Panc1 (cell line): ENCODE measurements at regions not wholly inside any gene's neighbourhood (a gene's known extent, or its start where the extent isn't known, plus 50 kb on each side); places are given as distances from the start of the nearest gene placed in this dataset.

Experiments used
- ATAC-seq: fragments of 200-7000 bp; cut with Tn5 transposase; 2 replicates; pipeline ENCODE4 v1.9.1; 2020; ENCODE audit warnings: mild to moderate bottlenecking, moderate library complexity
- BruUV-seq: library from RNA; stranded (reverse); fragments of 400-500 nt; replicated peaks from 2 replicates; lab custom pipeline; 2021; lab: Mats Ljungman, UMichigan
- CTCF ChIA-PET: fragments of 300-600 bp; sonication (Branson Sonifier 250); formaldehyde crosslinking; loops from one replicate; lab custom pipeline; 2022; ENCODE audit warnings: antibody characterized with exemption; lab: Charles Lee
- POLR2A ChIA-PET: fragments of 300-600 bp; sonication (Branson Sonifier 250); formaldehyde crosslinking; loops from one replicate; lab custom pipeline; 2022; ENCODE audit warnings: antibody characterized with exemption; lab: Charles Lee
- DNase-seq: peaks from one replicate; pipeline ENCODE4 v3.0.0-alpha.2; 2010; ENCODE audit warnings: low read depth, low spot score
- H3K27ac ChIP-seq: 2 replicates; pipeline ENCODE4 v1.5.1; 2011; ENCODE audit warnings: mild to moderate bottlenecking, low read length, inconsistent platforms
- H3K27me3 ChIP-seq: fragments of 200-500 bp; sonication (Bioruptor generic); 2 replicates; pipeline ENCODE4 v1.6.0; 2014; ENCODE audit warnings: low read length, inconsistent platforms; ENCODE audit not compliant: control insufficient read depth, insufficient read depth
- H3K36me3 ChIP-seq: fragments of 200-500 bp; sonication (Bioruptor generic); 2 replicates; pipeline ENCODE4 v1.5.1; 2014; ENCODE audit warnings: inconsistent platforms, mild to moderate bottlenecking, low read length, moderate library complexity; ENCODE audit not compliant: control insufficient read depth, insufficient read depth
- H3K4me1 ChIP-seq: 2 replicates; pipeline ENCODE4 v1.5.1; 2011; ENCODE audit warnings: inconsistent platforms, mild to moderate bottlenecking, low read length, moderate library complexity; ENCODE audit not compliant: control insufficient read depth, insufficient read depth
- H3K4me3 ChIP-seq, 2 experiments: 2 replicates each; pipeline ENCODE4 v1.5.1; 2011 to 2012; ENCODE audit warnings: low read depth in 2 of 2, low read length in 2 of 2, mild to moderate bottlenecking in 2 of 2, inconsistent platforms in 1 of 2, moderate library complexity in 1 of 2
- H3K9me3 ChIP-seq: fragments of 200-500 bp; sonication (Bioruptor generic); 2 replicates; pipeline ENCODE4 v1.5.1; 2014; ENCODE audit warnings: low read depth, mild to moderate bottlenecking, inconsistent platforms, low read length, moderate library complexity; ENCODE audit not compliant: control insufficient read depth, insufficient read depth
- CTCF ChIP-seq: fragments of 450-650 bp; IDR thresholded peaks from 2 replicates; pipeline ENCODE4 v1.5.1; 2017; ENCODE audit warnings: mild to moderate bottlenecking
- POLR2AphosphoS5 ChIP-seq: IDR thresholded peaks from 2 replicates; pipeline ENCODE4 v1.6.1; 2012; ENCODE audit warnings: mild to moderate bottlenecking, low read depth, low read length, moderate library complexity
- SIN3A ChIP-seq: IDR thresholded peaks from 2 replicates; pipeline ENCODE4 v1.6.1; 2012; ENCODE audit warnings: low read depth, mild to moderate bottlenecking, low read length, moderate library complexity, borderline replicate concordance; ENCODE audit not compliant: insufficient read depth
- TCF7L2 ChIP-seq: IDR thresholded peaks from 2 replicates; pipeline ENCODE4 v1.6.1; 2011; ENCODE audit warnings: mild to moderate bottlenecking, low read depth, low read length, inconsistent platforms
- in situ Hi-C: cut with HindIII; loops from 2 replicates; pipeline ENCODE4 v1.10.0; 2016; ENCODE audit warnings: low sequenced_read_pairs, low pct_unique_long_range_greater_than_20kb
- intact Hi-C: fragments of 100-400 bp; cut with micrococcal nuclease; formaldehyde crosslinking; loops from one replicate; pipeline ENCODE4 v1.10.0; 2022; ENCODE audit not compliant: unreplicated experiment
- TF ChIP-seq, protein P1 (sequence below), 2 experiments: IDR thresholded peaks; 2 replicates each; pipeline ENCODE4 v1.6.1; 2011 to 2012; ENCODE audit warnings: low read depth in 2 of 2, control low read depth in 1 of 2, low read length in 1 of 2, mild to moderate bottlenecking in 1 of 2, moderate library complexity in 1 of 2; ENCODE audit not compliant: insufficient read depth in 1 of 2

DNA sequence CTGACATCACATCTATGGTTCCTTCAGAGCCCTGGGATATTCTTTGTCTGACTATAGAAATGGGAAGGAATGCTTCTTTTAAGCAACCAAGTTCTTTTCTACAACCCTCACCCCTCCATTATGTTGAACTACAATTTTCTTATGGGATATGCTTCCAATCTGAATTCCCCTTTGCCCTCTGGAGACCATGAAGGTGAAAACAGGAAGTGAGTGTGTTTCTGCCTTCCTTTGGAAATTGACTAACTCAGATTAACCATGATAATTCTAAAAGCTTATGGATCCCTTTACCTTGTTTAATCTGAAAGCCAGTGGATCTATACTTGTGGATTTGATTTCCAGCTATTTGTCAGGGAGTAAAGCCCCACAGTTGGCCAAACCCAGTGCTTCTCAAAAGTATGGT is 90.8 kb upstream of the SERTM1 start:
- in situ Hi-C loops (no loop called here), intact Hi-C loops (no loop called here)
- DNase-seq (no peak), ATAC-seq (no peak)
- CTCF ChIA-PET, result no interaction called here
- POLR2A ChIA-PET, result no interaction called here
- no peaks in the 10 kb centered on the region for H3K9me3 ChIP-seq
- no peaks in the 10 kb centered on the region for H3K36me3 ChIP-seq
- TF ChIP-seq POLR2AphosphoS5, result no peak
- no peak for TF ChIP-seq SIN3A
- no peak for TF ChIP-seq TCF7L2
- TF ChIP-seq CTCF, result no peak
- TF ChIP-seq, protein P1, sequence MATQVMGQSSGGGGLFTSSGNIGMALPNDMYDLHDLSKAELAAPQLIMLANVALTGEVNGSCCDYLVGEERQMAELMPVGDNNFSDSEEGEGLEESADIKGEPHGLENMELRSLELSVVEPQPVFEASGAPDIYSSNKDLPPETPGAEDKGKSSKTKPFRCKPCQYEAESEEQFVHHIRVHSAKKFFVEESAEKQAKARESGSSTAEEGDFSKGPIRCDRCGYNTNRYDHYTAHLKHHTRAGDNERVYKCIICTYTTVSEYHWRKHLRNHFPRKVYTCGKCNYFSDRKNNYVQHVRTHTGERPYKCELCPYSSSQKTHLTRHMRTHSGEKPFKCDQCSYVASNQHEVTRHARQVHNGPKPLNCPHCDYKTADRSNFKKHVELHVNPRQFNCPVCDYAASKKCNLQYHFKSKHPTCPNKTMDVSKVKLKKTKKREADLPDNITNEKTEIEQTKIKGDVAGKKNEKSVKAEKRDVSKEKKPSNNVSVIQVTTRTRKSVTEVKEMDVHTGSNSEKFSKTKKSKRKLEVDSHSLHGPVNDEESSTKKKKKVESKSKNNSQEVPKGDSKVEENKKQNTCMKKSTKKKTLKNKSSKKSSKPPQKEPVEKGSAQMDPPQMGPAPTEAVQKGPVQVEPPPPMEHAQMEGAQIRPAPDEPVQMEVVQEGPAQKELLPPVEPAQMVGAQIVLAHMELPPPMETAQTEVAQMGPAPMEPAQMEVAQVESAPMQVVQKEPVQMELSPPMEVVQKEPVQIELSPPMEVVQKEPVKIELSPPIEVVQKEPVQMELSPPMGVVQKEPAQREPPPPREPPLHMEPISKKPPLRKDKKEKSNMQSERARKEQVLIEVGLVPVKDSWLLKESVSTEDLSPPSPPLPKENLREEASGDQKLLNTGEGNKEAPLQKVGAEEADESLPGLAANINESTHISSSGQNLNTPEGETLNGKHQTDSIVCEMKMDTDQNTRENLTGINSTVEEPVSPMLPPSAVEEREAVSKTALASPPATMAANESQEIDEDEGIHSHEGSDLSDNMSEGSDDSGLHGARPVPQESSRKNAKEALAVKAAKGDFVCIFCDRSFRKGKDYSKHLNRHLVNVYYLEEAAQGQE (IDR thresholded peaks at IDR 0.05; ENCODE audit: insufficient read depth in 1 of 2, low read depth in 2 of 2, low read length in 1 of 2), result no peak
- H3K4me3 ChIP-seq, result no peak overlapping the region
- H3K27me3 ChIP-seq, result no peaks in the 10 kb centered on the region
- no peak overlapping the region for H3K27ac ChIP-seq
- no TSS peak for BruUV-seq
- no peaks in the 10 kb centered on the region for H3K4me1 ChIP-seq

DNA sequence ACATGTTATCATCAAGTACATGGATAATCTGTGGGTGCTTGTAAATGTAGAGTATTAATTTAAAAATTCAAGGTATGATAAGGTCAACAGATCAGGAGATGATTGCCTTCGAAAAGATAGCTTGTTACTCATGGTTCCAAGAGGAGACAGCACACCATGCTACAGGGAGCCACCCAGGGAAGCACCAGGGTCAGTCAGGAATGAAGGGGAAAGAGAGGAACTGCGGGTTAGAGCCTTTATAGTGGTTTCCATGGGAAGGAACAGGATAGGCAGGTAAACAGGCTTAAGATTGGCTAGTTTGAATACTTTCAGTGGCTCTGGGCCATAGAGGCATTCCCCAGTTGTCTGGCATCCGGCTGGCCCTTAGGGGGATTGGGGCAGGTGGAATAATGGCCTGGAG is 74.2 kb upstream of the SERTM1 start:
- in situ Hi-C loops, result no loop called here
- DNase-seq, result no peak
- no peak overlapping the region for H3K27ac ChIP-seq
- H3K36me3 ChIP-seq, result no peaks in the 10 kb centered on the region
- H3K9me3 ChIP-seq, result no peaks in the 10 kb centered on the region
- ChIA-PET CTCF (no interaction called here), POLR2A (no interaction called here)
- no peaks in the 10 kb centered on the region for H3K4me1 ChIP-seq
- ATAC-seq, result no peak
- intact Hi-C loops, result no loop called here
- no peak overlapping the region for H3K4me3 ChIP-seq
- BruUV-seq, result no TSS peak
- TF ChIP-seq CTCF (no peak), TCF7L2 (no peak), POLR2AphosphoS5 (no peak), SIN3A (no peak)
- TF ChIP-seq, protein P1 (IDR thresholded peaks at IDR 0.05; ENCODE audit: insufficient read depth in 1 of 2, low read depth in 2 of 2, low read length in 1 of 2), result no peak
- H3K27me3 ChIP-seq, result no peaks in the 10 kb centered on the region
